ENCODE measurements at regions not wholly inside any gene's neighbourhood (a gene's known extent, or its start where the extent isn't known, plus 50 kb on each side); places are given as distances from the start of the nearest gene placed in this dataset.

DNA sequence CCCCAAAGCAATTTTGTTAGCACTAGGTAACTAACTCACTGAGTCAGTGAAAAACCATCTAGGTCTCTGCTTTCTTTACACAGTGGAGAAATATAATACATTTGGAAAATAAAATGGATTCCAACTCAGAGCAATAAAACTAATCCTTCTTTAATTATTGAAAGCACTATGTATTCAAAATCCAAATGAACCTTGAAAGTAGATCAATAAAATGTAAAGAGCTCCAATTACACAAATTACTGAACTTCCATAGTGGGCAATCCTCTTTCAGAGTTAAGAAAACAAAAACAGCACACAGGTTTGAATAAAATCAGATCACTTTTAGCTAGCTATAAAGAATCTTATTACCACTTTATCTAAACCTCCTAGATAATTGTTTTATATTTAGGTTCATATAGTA, 208.1 kb downstream of the NR4A2 start:
- H3K36me3 ChIP-seq: no peaks in the 10 kb centered on the region
- no peaks in the 10 kb centered on the region for H3K27me3 ChIP-seq (ENCODE audit: low read depth)
- no peak overlapping the region for H3K27ac ChIP-seq (replicated peaks)
- TF ChIP-seq, protein P1, sequence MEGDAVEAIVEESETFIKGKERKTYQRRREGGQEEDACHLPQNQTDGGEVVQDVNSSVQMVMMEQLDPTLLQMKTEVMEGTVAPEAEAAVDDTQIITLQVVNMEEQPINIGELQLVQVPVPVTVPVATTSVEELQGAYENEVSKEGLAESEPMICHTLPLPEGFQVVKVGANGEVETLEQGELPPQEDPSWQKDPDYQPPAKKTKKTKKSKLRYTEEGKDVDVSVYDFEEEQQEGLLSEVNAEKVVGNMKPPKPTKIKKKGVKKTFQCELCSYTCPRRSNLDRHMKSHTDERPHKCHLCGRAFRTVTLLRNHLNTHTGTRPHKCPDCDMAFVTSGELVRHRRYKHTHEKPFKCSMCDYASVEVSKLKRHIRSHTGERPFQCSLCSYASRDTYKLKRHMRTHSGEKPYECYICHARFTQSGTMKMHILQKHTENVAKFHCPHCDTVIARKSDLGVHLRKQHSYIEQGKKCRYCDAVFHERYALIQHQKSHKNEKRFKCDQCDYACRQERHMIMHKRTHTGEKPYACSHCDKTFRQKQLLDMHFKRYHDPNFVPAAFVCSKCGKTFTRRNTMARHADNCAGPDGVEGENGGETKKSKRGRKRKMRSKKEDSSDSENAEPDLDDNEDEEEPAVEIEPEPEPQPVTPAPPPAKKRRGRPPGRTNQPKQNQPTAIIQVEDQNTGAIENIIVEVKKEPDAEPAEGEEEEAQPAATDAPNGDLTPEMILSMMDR (IDR thresholded peaks at IDR 0.05; ENCODE audit: borderline replicate concordance): no peak
- DNase-seq: no peak
- no peaks in the 10 kb centered on the region for H3K9me3 ChIP-seq (replicated peaks)
- no peaks in the 10 kb centered on the region for H3K4me1 ChIP-seq
- intact Hi-C loops (cut with micrococcal nuclease): no loop called here
- H3K4me3 ChIP-seq: no peak overlapping the region

DNA sequence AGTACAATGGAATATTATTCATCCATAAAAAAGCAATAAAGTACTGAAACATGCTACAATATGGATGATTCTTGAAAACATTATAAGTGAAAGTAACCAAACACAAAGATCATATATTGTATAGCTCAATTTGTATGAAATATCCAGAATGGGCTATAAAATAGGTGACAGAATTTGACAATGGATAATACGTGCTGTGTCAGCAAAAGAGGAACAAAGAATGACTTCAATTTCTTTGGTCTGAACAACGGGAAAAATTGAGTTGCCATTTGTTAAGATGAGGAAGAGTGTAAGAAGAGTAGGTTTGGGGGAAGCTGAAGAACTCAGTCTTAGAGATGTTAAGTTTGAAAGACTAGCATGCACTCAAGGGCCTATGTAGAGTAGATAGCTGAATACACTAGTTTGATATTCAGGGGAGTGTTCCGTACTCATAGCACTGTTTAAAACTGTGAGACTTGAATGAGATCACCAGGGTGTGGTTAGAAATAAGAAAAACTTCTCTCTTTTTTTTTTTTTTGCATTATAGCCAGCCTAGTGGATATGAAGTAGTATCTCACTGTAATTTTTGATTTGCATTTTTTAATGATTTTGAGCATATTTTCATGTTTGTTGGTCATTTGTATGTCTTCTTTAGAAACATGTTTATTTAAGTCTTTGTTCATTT, 213.6 kb downstream of the NR4A2 start:
- TF ChIP-seq, protein P1 (IDR thresholded peaks at IDR 0.05; ENCODE audit: borderline replicate concordance): no peak
- Histone ChIP-seq H3K27ac (replicated peaks) (no peak overlapping the region), H3K27me3 (ENCODE audit: low read depth) (no peaks in the 10 kb centered on the region), H3K4me3 (no peak overlapping the region), H3K36me3 (no peaks in the 10 kb centered on the region), H3K9me3 (replicated peaks) (no peaks in the 10 kb centered on the region), H3K4me1 (no peaks in the 10 kb centered on the region)
- DNase-seq: no peak
- intact Hi-C loops (cut with micrococcal nuclease): no loop called here

GRCh38 chr2:156116113-156116512, 216.4 kb downstream of the NR4A2 start:
- Histone ChIP-seq H3K36me3 (no peaks in the 10 kb centered on the region), H3K27me3 (ENCODE audit: low read depth) (no peaks in the 10 kb centered on the region), H3K4me3 (no peak overlapping the region), H3K27ac (replicated peaks) (no peak overlapping the region), H3K9me3 (replicated peaks) (no peaks in the 10 kb centered on the region), H3K4me1 (no peaks in the 10 kb centered on the region)
- intact Hi-C loops (cut with micrococcal nuclease): no loop called here
- DNase-seq: no peak
- TF ChIP-seq, protein P1 (IDR thresholded peaks at IDR 0.05; ENCODE audit: borderline replicate concordance): no peak

- no peak overlapping the region for H3K27ac ChIP-seq (replicated peaks)
- no peak for DNase-seq
- no peaks in the 10 kb centered on the region for H3K4me1 ChIP-seq
- intact Hi-C loops (cut with micrococcal nuclease): no loop called here
- H3K36me3 ChIP-seq: no peaks in the 10 kb centered on the region
- H3K9me3 ChIP-seq (replicated peaks): no peaks in the 10 kb centered on the region
- H3K27me3 ChIP-seq (ENCODE audit: low read depth): no peaks in the 10 kb centered on the region
- TF ChIP-seq, protein P1 (IDR thresholded peaks at IDR 0.05; ENCODE audit: borderline replicate concordance): no peak
- no peak overlapping the region for H3K4me3 ChIP-seq
Measured at GRCh38 chr2:156115338-156115737, 217.2 kb downstream of the NR4A2 start.

DNA sequence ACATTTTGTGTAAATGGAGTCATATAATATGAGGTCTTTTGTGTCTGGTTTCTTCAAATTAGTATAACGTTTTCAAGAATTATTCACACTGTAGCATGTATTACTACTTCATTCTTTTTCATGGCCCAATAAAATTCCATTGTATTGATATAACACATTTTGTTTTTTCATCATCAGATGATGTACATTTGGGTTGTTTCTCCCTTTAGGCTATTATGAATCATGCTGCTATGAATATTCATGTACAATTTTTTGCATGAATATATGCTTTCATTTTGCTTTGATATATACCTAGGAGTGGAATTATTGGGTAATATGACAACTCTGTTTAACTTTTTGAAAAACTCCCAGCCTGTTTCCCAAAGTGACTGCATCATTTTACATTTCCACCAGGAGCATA, 220.2 kb downstream of the NR4A2 start:
- Histone ChIP-seq H3K4me1 (no peaks in the 10 kb centered on the region), H3K4me3 (no peak overlapping the region), H3K27me3 (ENCODE audit: low read depth) (no peaks in the 10 kb centered on the region), H3K36me3 (no peaks in the 10 kb centered on the region), H3K27ac (replicated peaks) (no peak overlapping the region), H3K9me3 (replicated peaks) (no peaks in the 10 kb centered on the region)
- DNase-seq: no peak
- TF ChIP-seq, protein P1 (IDR thresholded peaks at IDR 0.05; ENCODE audit: borderline replicate concordance): no peak
- intact Hi-C loops (cut with micrococcal nuclease): no loop called here

Measured in left ventricle myocardium inferior (tissue), 1 donor.